GM21576 (cell line): ENCODE measurements at regions not wholly inside any gene's neighbourhood (a gene's known extent, or its start where the extent isn't known, plus 50 kb on each side); places are given as distances from the start of the nearest gene placed in this dataset.

Experiments used
- ATAC-seq: cut with Tn5 transposase; IDR thresholded peaks from one replicate; pipeline ENCODE4 v1.9.1; 2021; ENCODE audit warnings: mild to moderate bottlenecking, moderate library complexity; ENCODE audit not compliant: unreplicated experiment

GRCh38 chr13:76538004-76538403 lies 348.2 kb downstream of the KCTD12 start:
- ATAC-seq, result no peak

GRCh38 chr13:76533251-76533650 lies 353.0 kb downstream of the KCTD12 start:
- ATAC-seq, result no peak

- ATAC-seq, result no peak
Measured at GRCh38 chr13:76527041-76527440, 359.2 kb downstream of the KCTD12 start.

GRCh38 chr13:76523740-76524340 lies 362.4 kb downstream of the KCTD12 start:
- ATAC-seq, result peak; percentile 89

- no peak for ATAC-seq
Measured at GRCh38 chr13:76522083-76522755, 364.0 kb downstream of the KCTD12 start.

DNA sequence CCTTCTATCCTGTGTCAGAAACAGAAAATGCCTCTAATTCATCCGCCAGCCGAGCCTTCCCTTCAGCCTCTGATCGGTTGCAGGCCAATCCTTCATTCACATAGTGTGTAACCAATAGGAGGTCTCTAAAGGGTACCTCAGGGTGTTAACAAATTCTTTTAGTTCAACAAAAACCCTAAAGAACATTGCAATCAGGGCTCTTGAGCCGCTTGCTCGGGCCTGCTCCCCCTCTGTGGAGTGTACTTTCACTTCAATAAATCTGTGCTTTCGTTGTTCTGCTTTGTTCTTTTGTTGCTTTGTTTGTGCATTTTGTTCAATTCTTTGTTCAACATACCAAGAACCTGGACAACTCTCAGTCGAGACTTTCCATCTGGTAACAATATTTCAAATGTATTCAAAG lies 366.5 kb downstream of the KCTD12 start:
- no peak for ATAC-seq

GRCh38 chr13:76516586-76516985 lies 369.6 kb downstream of the KCTD12 start:
- ATAC-seq, result no peak

GRCh38 chr13:76516013-76516412 lies 370.2 kb downstream of the KCTD12 start:
- ATAC-seq, result no peak

GRCh38 chr13:76512721-76513145 lies 373.5 kb downstream of the KCTD12 start:
- ATAC-seq, result no peak

DNA sequence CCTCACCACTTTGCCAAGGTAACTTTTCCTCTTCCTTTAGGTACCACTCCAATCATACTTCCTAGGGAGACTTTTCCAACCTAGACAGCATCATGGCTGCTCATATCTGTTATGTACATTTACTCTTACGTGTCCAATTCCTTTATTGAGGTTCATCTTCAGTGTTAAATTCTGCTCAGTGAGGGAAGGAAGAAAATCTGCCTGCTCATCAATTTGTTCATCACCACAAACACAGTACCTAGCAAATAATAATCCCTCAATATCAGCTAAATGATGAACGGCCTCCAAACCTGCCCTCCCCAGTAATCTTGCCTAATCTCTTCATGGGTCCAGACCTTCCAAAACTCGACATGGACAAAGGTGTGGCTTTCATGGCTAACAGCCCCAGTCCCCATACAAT lies 380.8 kb downstream of the KCTD12 start:
- ATAC-seq, result no peak

DNA sequence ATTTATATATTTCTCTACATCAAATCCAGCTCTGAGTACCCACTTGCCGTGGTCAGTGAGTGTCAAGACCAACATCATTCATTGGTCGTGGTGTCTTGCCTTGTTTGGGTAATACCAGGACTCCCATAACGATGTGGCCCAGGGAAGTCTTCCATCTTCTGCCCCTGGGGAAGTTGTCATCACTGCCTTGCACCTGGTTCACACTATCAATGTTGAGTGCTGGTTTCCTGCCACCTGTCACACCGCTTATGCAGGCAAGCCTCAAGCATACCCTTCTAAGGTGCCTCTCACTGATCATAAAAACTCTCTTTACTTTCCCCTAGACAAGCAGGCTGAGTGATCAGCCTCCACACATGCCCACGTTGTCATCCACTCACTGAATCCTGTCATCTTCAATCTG lies 382.4 kb downstream of the KCTD12 start:
- no peak for ATAC-seq

GRCh38 chr13:76503291-76503690 lies 382.9 kb downstream of the KCTD12 start:
- ATAC-seq, result no peak

GRCh38 chr13:76500894-76501293 lies 385.3 kb downstream of the KCTD12 start:
- ATAC-seq, result no peak

DNA sequence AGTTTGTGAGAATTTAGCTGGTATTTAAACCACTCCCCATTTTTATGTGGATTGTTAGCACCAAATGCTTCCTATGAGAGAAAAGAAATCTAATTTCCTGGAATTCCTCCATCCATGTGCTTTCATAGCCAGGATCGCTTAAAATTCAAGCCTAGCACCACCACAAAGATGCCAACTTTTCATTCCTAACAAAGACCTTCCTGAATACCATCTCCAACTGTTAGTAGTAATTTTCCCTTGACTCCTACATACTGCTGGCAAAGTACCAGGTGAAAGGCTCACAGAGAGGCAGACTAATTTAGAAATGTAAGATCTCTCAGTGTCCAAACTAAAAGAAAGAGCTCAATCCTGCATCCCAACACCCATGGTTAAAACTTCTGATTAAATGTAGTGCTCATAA lies 386.3 kb downstream of the KCTD12 start:
- ATAC-seq, result no peak

DNA sequence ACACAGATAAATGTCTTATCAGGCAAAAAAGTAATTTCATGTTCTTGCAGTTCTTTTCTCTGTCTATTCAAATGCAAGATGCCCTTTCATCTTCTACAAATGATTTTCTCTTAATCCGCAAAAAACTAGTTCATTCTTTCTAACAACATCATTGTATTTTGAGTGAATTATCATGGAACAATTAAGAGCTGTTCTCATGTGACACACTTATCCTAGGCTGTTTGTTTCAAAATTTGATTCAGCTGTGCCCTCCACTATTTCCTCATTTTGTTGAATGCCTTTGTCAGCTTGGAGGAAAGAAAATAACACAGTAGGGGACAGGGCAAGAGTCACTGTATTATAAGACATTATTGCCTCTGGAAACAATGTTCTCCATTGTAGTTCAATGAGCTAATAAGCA lies 396.9 kb downstream of the KCTD12 start:
- ATAC-seq, result no peak

- no peak for ATAC-seq
Measured at GRCh38 chr13:76481738-76482137, 404.5 kb downstream of the KCTD12 start.

DNA sequence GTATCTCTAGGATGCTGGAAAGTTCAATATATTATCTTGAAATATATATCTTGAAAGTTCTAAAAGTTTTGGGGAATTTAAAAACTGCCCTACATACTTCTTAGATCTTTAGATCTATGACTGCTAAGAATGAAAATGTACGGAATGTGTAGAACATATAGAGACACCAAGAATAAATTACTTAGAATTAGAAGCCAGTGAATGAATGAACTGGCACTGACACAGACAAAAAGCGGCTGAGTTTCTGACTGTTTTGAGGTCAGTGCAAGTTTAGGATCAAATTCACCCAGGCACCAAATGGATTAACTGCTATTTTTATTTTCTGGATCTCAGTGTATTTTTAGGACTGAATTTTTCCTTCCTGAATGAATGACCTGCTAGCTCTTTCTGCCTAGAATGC lies 411.2 kb downstream of the KCTD12 start:
- ATAC-seq, result no peak

DNA sequence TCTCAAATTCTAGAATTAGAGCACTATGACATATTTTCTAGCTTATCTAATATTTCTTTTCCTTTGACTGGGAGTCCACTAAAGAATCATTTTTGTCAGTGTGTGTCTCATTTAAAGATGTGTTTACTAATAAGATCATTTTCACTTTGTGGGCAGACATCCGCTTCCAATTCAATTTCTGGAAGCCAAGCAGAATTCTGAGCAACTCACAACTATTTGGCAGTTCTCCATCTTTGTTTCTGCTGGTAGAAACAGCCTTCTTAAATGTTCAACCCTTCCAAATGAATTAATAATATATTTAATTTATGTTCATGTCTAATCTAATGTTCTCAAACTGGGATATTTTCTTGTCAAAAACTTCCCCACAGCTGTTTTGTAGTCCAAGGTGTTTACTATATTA lies 411.8 kb downstream of the KCTD12 start:
- ATAC-seq, result no peak

GRCh38 chr13:76473552-76474134 lies 412.6 kb downstream of the KCTD12 start:
- ATAC-seq, result peak; percentile 99

- ATAC-seq, result no peak
Measured at GRCh38 chr13:76472916-76473315, 413.3 kb downstream of the KCTD12 start.

GRCh38 chr13:76471486-76471885 lies 414.7 kb downstream of the KCTD12 start:
- ATAC-seq, result no peak

GRCh38 chr13:76470991-76471390 lies 415.2 kb downstream of the KCTD12 start:
- ATAC-seq, result no peak
